SU-DHL-6 (cell line): ENCODE measurements at regions not wholly inside any gene's neighbourhood (a gene's known extent, or its start where the extent isn't known, plus 50 kb on each side); places are given as distances from the start of the nearest gene placed in this dataset.
"Not testable (repeated sequence)": the region's sequence is repeated elsewhere in the genome, so short reads cannot be mapped to it uniquely, and the experiment has no call there.

Experiments used
- CTCF ChIP-seq: fragments of 200-600 bp; sonication (generic); IDR thresholded peaks from one replicate; pipeline ENCODE4 v1.5.1; 2017; ENCODE audit warnings: antibody characterized with exemption, mild to moderate bottlenecking, low read length, moderate library complexity; ENCODE audit not compliant: insufficient read depth, poor library complexity, severe bottlenecking
- EZH2phosphoT487 ChIP-seq: fragments of 200-600 bp; sonication (generic), shearing (Covaris generic); conservative IDR thresholded peaks from 2 replicates; pipeline ENCODE4 v1.6.1; 2018; ENCODE audit warnings: mild to moderate bottlenecking, antibody characterized with exemption, low read length, moderate library complexity, mixed read lengths

GRCh38 chr13:18738086-18738485, 443.5 kb downstream of the TUBA3C start:
- not testable (repeated sequence) for TF ChIP-seq EZH2phosphoT487, CTCF
